Duodenal mucosa (tissue), 2 donors: ENCODE measurements at regions not wholly inside any gene's neighbourhood (a gene's known extent, or its start where the extent isn't known, plus 50 kb on each side); places are given as distances from the start of the nearest gene placed in this dataset.

Experiments used
- H3K27ac ChIP-seq: one replicate; pipeline ENCODE4 v1.7.0; 2013; ENCODE audit warnings: low read depth, low read length
- H3K27me3 ChIP-seq, 2 donors: one replicate each; pipeline ENCODE4 v1.7.0; 2013; ENCODE audit warnings: low read length in 2 of 2, control low read depth in 1 of 2; ENCODE audit not compliant: insufficient read depth in 2 of 2, control insufficient read depth in 1 of 2
- H3K36me3 ChIP-seq, 2 donors: one replicate each; pipeline ENCODE4 v1.7.0; 2013; ENCODE audit warnings: low read length in 2 of 2, control low read depth in 1 of 2; ENCODE audit not compliant: insufficient read depth in 2 of 2, control insufficient read depth in 1 of 2
- H3K4me1 ChIP-seq, 2 donors: one replicate each; pipeline ENCODE4 v1.7.0; 2013; ENCODE audit warnings: low read length in 2 of 2, control low read depth in 1 of 2; ENCODE audit not compliant: insufficient read depth in 2 of 2, control insufficient read depth in 1 of 2
- H3K4me3 ChIP-seq, 2 donors: one replicate each; pipeline ENCODE4 v1.7.0; 2013; ENCODE audit warnings: low read length in 2 of 2, low read depth in 1 of 2
- H3K9ac ChIP-seq, 2 donors: one replicate each; pipeline ENCODE4 v1.7.0; 2013; ENCODE audit warnings: low read length in 2 of 2, low read depth in 1 of 2
- H3K9me3 ChIP-seq, 2 donors: one replicate each; pipeline ENCODE4 v1.7.0; 2013; ENCODE audit warnings: low read length in 2 of 2, control low read depth in 1 of 2; ENCODE audit not compliant: control insufficient read depth in 1 of 2

- H3K4me3 ChIP-seq: no peak overlapping the region
- H3K27ac ChIP-seq: no peak overlapping the region
- no peaks in the 10 kb centered on the region for H3K9me3 ChIP-seq
Measured at GRCh38 chr3:4897765-4898453, 81.3 kb upstream of the BHLHE40 start.

GRCh38 chr3:4898454-4899313, 80.6 kb upstream of the BHLHE40 start:
- no peak overlapping the region for H3K4me3 ChIP-seq
- H3K36me3 ChIP-seq: no peaks in the 10 kb centered on the region
- peaks cover 13 to 24% of the 10 kb centered on the region in 2 donors for H3K4me1 ChIP-seq
- no peaks in the 10 kb centered on the region for H3K27me3 ChIP-seq
- no peaks in the 10 kb centered on the region for H3K9me3 ChIP-seq
- H3K27ac ChIP-seq: no peak overlapping the region
- H3K9ac ChIP-seq: no peak overlapping the region

More at GRCh38 chr3:4897765-4898453, 81.3 kb upstream of the BHLHE40 start:
- Histone ChIP-seq H3K4me1 (peaks cover 13 to 24% of the 10 kb centered on the region in 2 donors), H3K36me3 (no peaks in the 10 kb centered on the region), H3K9ac (no peak overlapping the region), H3K27me3 (no peaks in the 10 kb centered on the region)

GRCh38 chr3:4899710-4900109, 79.5 kb upstream of the BHLHE40 start:
- no peak overlapping the region for H3K4me3 ChIP-seq
- H3K27me3 ChIP-seq: no peaks in the 10 kb centered on the region
- peaks cover 13 to 32% of the 10 kb centered on the region in 2 donors for H3K4me1 ChIP-seq
- no peak overlapping the region for H3K27ac ChIP-seq
- H3K9ac ChIP-seq: no peak overlapping the region
- H3K36me3 ChIP-seq: no peaks in the 10 kb centered on the region
- H3K9me3 ChIP-seq: no peaks in the 10 kb centered on the region

GRCh38 chr3:4900298-4900697, 78.9 kb upstream of the BHLHE40 start:
- H3K9ac ChIP-seq: no peak overlapping the region
- H3K36me3 ChIP-seq: no peaks in the 10 kb centered on the region
- H3K9me3 ChIP-seq: no peaks in the 10 kb centered on the region
- no peak overlapping the region for H3K4me3 ChIP-seq
- H3K4me1 ChIP-seq: peaks cover 13 to 38% of the 10 kb centered on the region in 2 donors
- H3K27me3 ChIP-seq: no peaks in the 10 kb centered on the region
- H3K27ac ChIP-seq: no peak overlapping the region

- no peaks in the 10 kb centered on the region for H3K36me3 ChIP-seq
- no peak overlapping the region for H3K4me3 ChIP-seq
- no peak overlapping the region for H3K9ac ChIP-seq
- H3K27ac ChIP-seq: no peak overlapping the region
- H3K9me3 ChIP-seq: no peaks in the 10 kb centered on the region
- no peaks in the 10 kb centered on the region for H3K27me3 ChIP-seq
- H3K4me1 ChIP-seq: peaks cover 14 to 40% of the 10 kb centered on the region in 2 donors
Measured at GRCh38 chr3:4904811-4905695, 74.2 kb upstream of the BHLHE40 start.

GRCh38 chr3:4906107-4906621, 73.1 kb upstream of the BHLHE40 start:
- H3K9ac ChIP-seq: peak overlapping the region in 1 of 2 donors; percentile 11
- no peaks in the 10 kb centered on the region for H3K9me3 ChIP-seq
- H3K4me1 ChIP-seq: peaks cover 14 to 37% of the 10 kb centered on the region in 2 donors
- H3K27ac ChIP-seq: no peak overlapping the region
- no peaks in the 10 kb centered on the region for H3K36me3 ChIP-seq
- H3K27me3 ChIP-seq: no peaks in the 10 kb centered on the region
- no peak overlapping the region for H3K4me3 ChIP-seq

- Histone ChIP-seq H3K9me3 (no peaks in the 10 kb centered on the region), H3K4me3 (no peak overlapping the region), H3K36me3 (no peaks in the 10 kb centered on the region), H3K27ac (no peak overlapping the region), H3K4me1 (peaks cover 14 to 37% of the 10 kb centered on the region in 2 donors), H3K9ac (no peak overlapping the region), H3K27me3 (no peaks in the 10 kb centered on the region)
Measured at GRCh38 chr3:4907050-4907449, 72.2 kb upstream of the BHLHE40 start.

- no peaks in the 10 kb centered on the region for H3K36me3 ChIP-seq
- peaks cover 14 to 37% of the 10 kb centered on the region in 2 donors for H3K4me1 ChIP-seq
- H3K27me3 ChIP-seq: no peaks in the 10 kb centered on the region
- no peak overlapping the region for H3K4me3 ChIP-seq
- H3K9me3 ChIP-seq: no peaks in the 10 kb centered on the region
- no peak overlapping the region for H3K9ac ChIP-seq
- no peak overlapping the region for H3K27ac ChIP-seq
Measured at GRCh38 chr3:4907643-4908432, 71.4 kb upstream of the BHLHE40 start.

- Histone ChIP-seq H3K4me1 (peaks cover 14 to 37% of the 10 kb centered on the region in 2 donors), H3K4me3 (no peak overlapping the region), H3K9ac (no peak overlapping the region), H3K27me3 (no peaks in the 10 kb centered on the region), H3K9me3 (no peaks in the 10 kb centered on the region), H3K27ac (no peak overlapping the region), H3K36me3 (no peaks in the 10 kb centered on the region)
Measured at GRCh38 chr3:4908433-4909156, 70.6 kb upstream of the BHLHE40 start.
